Thyroid gland (tissue), 4 donors: ENCODE measurements at regions not wholly inside any gene's neighbourhood (a gene's known extent, or its start where the extent isn't known, plus 50 kb on each side); places are given as distances from the start of the nearest gene placed in this dataset.

Experiments used
- CTCF ChIP-seq, 6 experiments: fragments of 200-600 bp in 3 of 6; fragments of 450-650 bp in 3 of 6; sonication (generic) in 3 of 6; IDR thresholded peaks; one replicate each; pipeline ENCODE4 v1.5.1; 2016 to 2019; ENCODE audit warnings: antibody characterized with exemption in 6 of 6, mild to moderate bottlenecking in 2 of 6, inconsistent platforms in 1 of 6, moderate library complexity in 1 of 6
- POLR2A ChIP-seq, 2 donors: fragments of 450-650 bp; IDR thresholded peaks; one replicate each; pipeline ENCODE4 v1.6.1; 2017; ENCODE audit warnings: antibody characterized with exemption in 2 of 2, mild to moderate bottlenecking in 2 of 2, moderate library complexity in 1 of 2

GRCh38 chr2:64753399-64753798 is 99.7 kb upstream of the SERTAD2 start:
- TF ChIP-seq CTCF (IDR thresholded peaks at IDR 0.05) (no peak), POLR2A (IDR thresholded peaks at IDR 0.05) (no peak)
